ENCODE measurements at regions not wholly inside any gene's neighbourhood (a gene's known extent, or its start where the extent isn't known, plus 50 kb on each side); places are given as distances from the start of the nearest gene placed in this dataset.

- H3K4me3 ChIP-seq (ENCODE audit: low read depth, low read length), result no peak overlapping the region
- ChIA-PET CTCF (interaction anchor here (1.1 kb wide), 1 partner anchor 17 kb away, joined by 3 read pairs; no protein-coding TSS in a partner anchor), POLR2A (no interaction called here)
- no peak for DNase-seq (ENCODE audit: low read depth)
- no peak for TF ChIP-seq CTCF (IDR thresholded peaks at IDR 0.05; ENCODE audit: insufficient read depth, low read depth, low read length)
- no peaks in the 10 kb centered on the region for H3K36me3 ChIP-seq (ENCODE audit: control insufficient read depth, insufficient read depth, low read length)
- H3K27me3 ChIP-seq (ENCODE audit: control insufficient read depth, insufficient read depth, low read length), result no peaks in the 10 kb centered on the region
Measured at GRCh38 chr3:36656873-36657272, 107.5 kb downstream of the DCLK3 start.

- no peaks in the 10 kb centered on the region for H3K27me3 ChIP-seq (ENCODE audit: control insufficient read depth, insufficient read depth, low read length)
- no peak for DNase-seq (ENCODE audit: low read depth)
- no peaks in the 10 kb centered on the region for H3K36me3 ChIP-seq (ENCODE audit: control insufficient read depth, insufficient read depth, low read length)
- TF ChIP-seq CTCF (IDR thresholded peaks at IDR 0.05; ENCODE audit: insufficient read depth, low read depth, low read length), result no peak
- no peak overlapping the region for H3K4me3 ChIP-seq (ENCODE audit: low read depth, low read length)
- CTCF ChIA-PET, result interaction anchor here (1.1 kb wide), 1 partner anchor 10 kb away, joined by 3 read pairs; no protein-coding TSS in a partner anchor
- POLR2A ChIA-PET, result no interaction called here
Measured at GRCh38 chr3:36653095-36653494, 111.3 kb downstream of the DCLK3 start.

GRCh38 chr3:36652104-36652503, 112.2 kb downstream of the DCLK3 start:
- DNase-seq (ENCODE audit: low read depth), result no peak
- no peaks in the 10 kb centered on the region for H3K27me3 ChIP-seq (ENCODE audit: control insufficient read depth, insufficient read depth, low read length)
- no peaks in the 10 kb centered on the region for H3K36me3 ChIP-seq (ENCODE audit: control insufficient read depth, insufficient read depth, low read length)
- TF ChIP-seq CTCF (IDR thresholded peaks at IDR 0.05; ENCODE audit: insufficient read depth, low read depth, low read length), result no peak
- POLR2A ChIA-PET, result interaction anchor here (0.7 kb wide), 1 partner anchor 27 kb away, joined by 8 read pairs; no protein-coding TSS in a partner anchor
- CTCF ChIA-PET, result interaction anchor here (1.4 to 1.5 kb wide), 2 partner anchors 14 to 23 kb away, joined by 3 read pairs; no protein-coding TSS in a partner anchor
- no peak overlapping the region for H3K4me3 ChIP-seq (ENCODE audit: low read depth, low read length)

GRCh38 chr3:36650271-36650671, 114.1 kb downstream of the DCLK3 start:
- ChIA-PET POLR2A (no interaction called here), CTCF (interaction anchor here (0.9 to 1.1 kb wide), 3 partner anchors 9 to 58 kb away, joined by 3 to 4 read pairs (median 3); no protein-coding TSS in a partner anchor)
- peak; percentile 63 for DNase-seq (ENCODE audit: low read depth)

GRCh38 chr3:36649125-36649524, 115.2 kb downstream of the DCLK3 start:
- no peak for DNase-seq (ENCODE audit: low read depth)
- H3K27me3 ChIP-seq (ENCODE audit: control insufficient read depth, insufficient read depth, low read length), result no peaks in the 10 kb centered on the region
- no peak for TF ChIP-seq CTCF (IDR thresholded peaks at IDR 0.05; ENCODE audit: insufficient read depth, low read depth, low read length)
- H3K36me3 ChIP-seq (ENCODE audit: control insufficient read depth, insufficient read depth, low read length), result no peaks in the 10 kb centered on the region
- H3K4me3 ChIP-seq (ENCODE audit: low read depth, low read length), result no peak overlapping the region
- ChIA-PET CTCF (interaction anchor here (1.0 kb wide), 1 partner anchor 29 kb away, joined by 4 read pairs; no protein-coding TSS in a partner anchor), POLR2A (no interaction called here)

More at GRCh38 chr3:36650271-36650671, 114.1 kb downstream of the DCLK3 start:
- TF ChIP-seq CTCF (IDR thresholded peaks at IDR 0.05; ENCODE audit: insufficient read depth, low read depth, low read length), result no peak
- Histone ChIP-seq H3K36me3 (ENCODE audit: control insufficient read depth, insufficient read depth, low read length) (no peaks in the 10 kb centered on the region), H3K27me3 (ENCODE audit: control insufficient read depth, insufficient read depth, low read length) (no peaks in the 10 kb centered on the region), H3K4me3 (ENCODE audit: low read depth, low read length) (no peak overlapping the region)

Measured in BJ (cell line).